SK-N-DZ (cell line): ENCODE measurements at regions not wholly inside any gene's neighbourhood (a gene's known extent, or its start where the extent isn't known, plus 50 kb on each side); places are given as distances from the start of the nearest gene placed in this dataset.

Experiments used
- DNase-seq: peaks from one replicate; pipeline ENCODE4 v3.0.0-alpha.2; 2015; ENCODE audit warnings: low spot score

DNA sequence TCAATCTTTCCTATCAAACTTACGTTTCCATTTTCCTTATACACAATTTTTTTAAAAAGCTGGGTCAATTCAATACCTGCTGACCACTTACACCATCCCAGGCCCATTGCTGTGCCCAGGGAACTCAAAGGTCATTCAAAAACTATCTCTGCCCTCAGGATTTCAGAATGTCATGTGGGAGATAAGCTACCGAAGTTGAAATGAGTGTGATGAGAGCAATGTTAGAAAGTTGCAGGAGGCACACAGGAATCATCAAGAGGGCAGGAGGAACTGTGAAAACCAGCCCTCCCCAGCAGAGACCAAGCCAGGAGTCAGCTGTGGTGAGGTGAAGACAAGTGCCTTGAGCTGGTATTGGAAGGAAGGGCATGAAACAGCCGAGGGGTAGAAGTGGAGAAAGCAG lies 195.9 kb downstream of the HS3ST3A1 start:
- no peak for DNase-seq

- DNase-seq = no peak
Measured at GRCh38 chr17:13405080-13405479, 196.6 kb downstream of the HS3ST3A1 start.

GRCh38 chr17:13403982-13404946 lies 197.5 kb downstream of the HS3ST3A1 start:
- DNase-seq = peak; percentile 99

DNA sequence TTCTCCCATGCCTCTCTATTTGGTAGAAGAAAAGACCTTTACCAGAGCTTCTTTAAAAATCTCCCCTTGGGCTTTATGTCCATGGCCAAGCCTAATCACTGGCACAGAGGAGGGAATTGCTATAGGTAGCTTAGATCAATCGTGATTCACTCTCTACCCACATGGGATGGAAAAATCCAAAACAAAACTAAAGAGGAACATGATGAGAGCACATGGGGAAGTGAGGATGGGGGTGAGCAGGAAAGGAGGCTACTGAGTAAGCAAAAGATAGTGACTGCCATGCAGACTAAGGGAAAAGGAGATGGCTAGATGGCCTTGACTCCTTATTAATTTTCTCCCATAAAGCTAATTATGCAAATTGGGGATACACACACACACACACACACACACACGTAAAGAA lies 201.2 kb downstream of the HS3ST3A1 start:
- DNase-seq = no peak

DNA sequence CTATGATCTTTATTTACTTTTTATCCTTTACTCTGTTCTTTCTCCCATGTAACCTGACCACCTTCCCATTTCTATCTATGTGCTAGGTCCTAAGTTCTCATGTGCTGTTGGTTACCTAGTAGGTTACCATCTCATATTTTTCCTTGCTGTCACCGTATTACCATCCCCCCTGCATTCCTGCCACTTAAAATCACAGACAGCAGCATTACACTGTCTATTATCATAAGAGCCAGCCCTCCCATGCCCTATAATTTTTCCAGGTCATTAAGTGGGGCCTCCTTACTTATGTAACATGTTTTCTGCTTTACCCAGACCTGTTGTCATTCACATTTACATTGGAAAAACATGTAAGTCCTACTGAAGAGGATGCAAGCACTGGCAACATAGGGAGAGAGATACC lies 202.9 kb downstream of the HS3ST3A1 start:
- DNase-seq = no peak

DNA sequence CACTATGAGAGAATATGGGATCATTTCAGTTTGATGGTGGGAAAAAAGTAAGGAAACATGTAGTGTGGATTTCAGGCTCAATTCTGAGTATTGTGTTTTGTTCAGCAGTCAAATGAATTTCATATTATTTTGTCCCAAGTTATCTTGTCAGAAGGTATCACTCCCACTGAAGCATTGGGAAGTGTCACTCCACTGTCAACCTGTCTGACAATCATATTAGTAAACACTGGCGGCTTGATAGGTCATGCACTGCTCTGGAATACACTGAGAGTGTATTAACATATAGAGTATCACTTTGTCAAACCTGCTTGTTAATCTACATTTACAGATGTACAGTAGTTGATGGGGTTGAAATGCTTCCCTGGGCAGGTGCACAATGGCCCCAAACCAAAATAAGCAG lies 203.6 kb downstream of the HS3ST3A1 start:
- no peak for DNase-seq

DNA sequence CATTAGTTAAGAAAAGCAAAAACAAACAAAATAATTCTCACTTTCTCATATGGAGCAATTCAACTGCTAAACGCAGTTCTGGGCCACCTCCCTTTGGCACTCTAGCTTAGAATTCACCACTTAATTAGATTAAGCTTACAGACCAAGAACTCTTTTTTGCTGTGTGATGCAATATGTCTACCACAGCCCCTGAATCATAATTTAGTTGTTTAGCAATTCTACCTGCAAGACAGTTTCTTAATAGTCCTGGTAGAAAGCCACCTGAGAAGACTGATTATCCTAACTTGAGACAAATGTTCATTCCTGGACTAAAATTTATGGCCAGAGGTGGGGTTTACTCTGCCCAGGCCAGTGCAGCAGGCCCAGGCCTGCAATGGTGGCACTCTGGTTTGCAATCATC lies 205.9 kb downstream of the HS3ST3A1 start:
- DNase-seq = no peak

GRCh38 chr17:13395346-13395745 lies 206.4 kb downstream of the HS3ST3A1 start:
- DNase-seq = no peak

DNA sequence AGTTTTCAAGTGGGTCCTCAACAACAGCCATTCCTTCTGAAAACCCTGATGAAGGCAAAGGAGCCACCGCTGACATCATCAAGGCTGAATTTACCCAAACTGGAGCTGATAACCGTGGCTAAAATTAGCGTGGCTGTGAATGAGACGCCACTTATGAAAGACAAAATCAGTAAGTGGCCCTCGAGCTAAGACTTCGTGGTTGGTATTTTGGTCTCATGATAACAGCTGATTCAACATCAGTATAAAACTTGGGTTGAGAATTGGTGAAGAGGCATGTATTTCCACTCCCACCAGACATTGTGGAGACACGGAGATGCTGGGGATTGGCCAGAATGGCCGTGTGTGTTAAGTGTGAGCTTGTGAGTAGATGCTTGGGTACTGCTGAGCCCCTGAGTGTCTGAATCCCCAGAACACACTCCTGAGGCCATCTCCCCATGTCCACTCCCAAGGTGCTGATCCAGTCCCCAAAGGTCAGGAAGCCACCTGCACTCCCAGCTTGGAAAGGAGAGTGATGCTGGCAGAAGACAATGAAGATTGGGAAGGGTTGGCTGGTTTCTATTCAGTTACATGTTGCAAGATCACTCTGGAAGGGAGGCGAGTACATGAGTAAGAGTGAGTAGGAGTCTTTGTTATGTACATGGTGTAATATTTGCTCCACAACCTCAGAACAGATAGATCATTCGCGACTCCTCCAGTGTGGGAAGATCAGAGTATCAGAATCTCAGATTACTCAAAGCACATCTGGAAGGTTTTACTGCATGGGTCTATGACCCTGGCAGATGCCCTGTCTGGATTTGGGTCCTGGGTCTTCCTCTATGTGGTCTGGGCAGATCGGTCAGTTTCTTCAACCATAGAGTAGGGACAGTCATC lies 207.7 kb downstream of the HS3ST3A1 start:
- DNase-seq = no peak

DNA sequence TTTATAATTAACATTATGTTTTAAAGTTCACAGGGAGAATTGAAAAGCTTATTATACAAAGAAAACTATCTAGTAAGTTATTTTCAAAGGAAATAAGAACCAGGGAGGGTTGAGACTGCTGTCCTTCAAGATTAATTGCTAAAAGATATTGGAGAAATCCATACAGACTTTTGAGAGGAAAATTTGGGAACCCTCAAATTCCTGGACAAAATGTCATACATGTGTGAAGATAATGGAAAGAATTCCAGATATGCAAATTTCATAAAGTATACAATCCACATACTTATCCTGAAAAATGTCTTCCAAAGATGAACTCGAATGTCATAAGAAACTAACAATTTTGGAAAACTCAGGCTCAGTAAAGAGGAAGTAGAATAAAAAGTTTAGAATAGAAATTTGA lies 213.8 kb downstream of the HS3ST3A1 start:
- DNase-seq = no peak

DNA sequence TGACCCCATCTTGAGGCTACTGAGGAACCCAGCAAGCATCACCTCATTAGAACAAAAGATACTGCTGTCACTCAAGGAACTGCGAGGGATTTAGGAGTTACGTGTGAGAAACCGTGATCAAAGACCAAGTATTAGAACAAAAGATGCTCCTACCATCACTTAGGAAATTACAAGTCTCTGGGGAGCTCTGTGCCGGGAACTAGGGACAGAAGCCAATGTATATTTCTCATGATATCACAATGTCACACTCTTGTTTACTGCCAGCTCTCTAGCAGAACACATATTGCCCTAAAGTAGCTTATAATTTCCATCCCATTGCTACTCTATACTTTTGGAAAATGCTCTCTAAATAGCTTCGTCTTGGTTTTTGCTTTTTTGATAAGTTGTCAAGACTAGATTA lies 214.5 kb downstream of the HS3ST3A1 start:
- no peak for DNase-seq

- no peak for DNase-seq
Measured at GRCh38 chr17:13385481-13385911, 216.2 kb downstream of the HS3ST3A1 start.

GRCh38 chr17:13384626-13385025 lies 217.1 kb downstream of the HS3ST3A1 start:
- DNase-seq = no peak

DNA sequence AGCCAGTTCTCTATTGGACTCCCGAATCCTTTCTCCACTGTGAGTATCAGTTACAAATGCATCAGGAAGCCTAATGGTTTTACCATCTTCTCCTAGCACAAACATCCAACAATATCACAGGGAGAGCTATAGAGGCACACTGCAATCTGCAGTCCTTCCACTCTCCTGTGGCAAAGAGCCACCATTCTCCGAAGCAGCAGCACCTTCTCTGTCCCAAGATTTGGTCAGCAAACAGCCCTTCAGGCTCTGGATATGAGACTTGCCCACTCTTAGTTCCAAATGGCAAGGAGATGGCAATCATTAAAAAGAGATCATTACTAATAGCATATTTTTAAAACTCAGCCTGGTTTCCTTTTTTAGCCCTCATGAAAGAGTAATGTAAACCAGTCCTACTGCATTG lies 223.4 kb downstream of the HS3ST3A1 start:
- no peak for DNase-seq

- DNase-seq = no peak
Measured at GRCh38 chr17:13374203-13375143, 227.3 kb downstream of the HS3ST3A1 start.

GRCh38 chr17:13372432-13372831 lies 229.3 kb downstream of the HS3ST3A1 start:
- DNase-seq = no peak

DNA sequence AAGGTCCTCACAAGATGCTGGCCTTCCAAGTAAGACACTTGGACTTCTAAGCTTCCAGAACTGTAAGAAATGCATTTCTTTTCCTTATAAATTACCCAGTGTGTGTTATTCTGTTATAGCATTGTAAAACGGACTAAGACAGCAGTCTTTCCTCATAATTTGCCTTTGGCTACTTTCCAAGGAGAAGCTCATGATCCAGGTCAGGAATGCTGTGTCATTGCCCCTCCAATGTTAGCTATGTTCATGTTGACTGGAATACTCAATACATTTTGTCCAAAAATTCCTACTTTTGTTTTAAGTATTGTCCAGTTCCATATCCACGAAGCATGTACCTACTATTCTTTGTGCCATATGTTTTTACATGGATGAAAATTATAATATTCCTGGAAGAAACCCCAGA lies 234.6 kb downstream of the HS3ST3A1 start:
- DNase-seq = no peak

GRCh38 chr17:13365331-13365730 lies 236.4 kb downstream of the HS3ST3A1 start:
- no peak for DNase-seq

- DNase-seq = no peak
Measured at GRCh38 chr17:13363771-13364170, 238.0 kb downstream of the HS3ST3A1 start.

- DNase-seq = no peak
Measured at GRCh38 chr17:13362341-13363122, 239.2 kb downstream of the HS3ST3A1 start.
